ENCODE measurements at regions not wholly inside any gene's neighbourhood (a gene's known extent, or its start where the extent isn't known, plus 50 kb on each side); places are given as distances from the start of the nearest gene placed in this dataset.

GRCh38 chr20:11376420-11376819 is 541.3 kb upstream of the BTBD3 start:
- TF ChIP-seq POLR2AphosphoS5 (IDR thresholded peaks at IDR 0.05) = no peak
- TF ChIP-seq, protein P1, sequence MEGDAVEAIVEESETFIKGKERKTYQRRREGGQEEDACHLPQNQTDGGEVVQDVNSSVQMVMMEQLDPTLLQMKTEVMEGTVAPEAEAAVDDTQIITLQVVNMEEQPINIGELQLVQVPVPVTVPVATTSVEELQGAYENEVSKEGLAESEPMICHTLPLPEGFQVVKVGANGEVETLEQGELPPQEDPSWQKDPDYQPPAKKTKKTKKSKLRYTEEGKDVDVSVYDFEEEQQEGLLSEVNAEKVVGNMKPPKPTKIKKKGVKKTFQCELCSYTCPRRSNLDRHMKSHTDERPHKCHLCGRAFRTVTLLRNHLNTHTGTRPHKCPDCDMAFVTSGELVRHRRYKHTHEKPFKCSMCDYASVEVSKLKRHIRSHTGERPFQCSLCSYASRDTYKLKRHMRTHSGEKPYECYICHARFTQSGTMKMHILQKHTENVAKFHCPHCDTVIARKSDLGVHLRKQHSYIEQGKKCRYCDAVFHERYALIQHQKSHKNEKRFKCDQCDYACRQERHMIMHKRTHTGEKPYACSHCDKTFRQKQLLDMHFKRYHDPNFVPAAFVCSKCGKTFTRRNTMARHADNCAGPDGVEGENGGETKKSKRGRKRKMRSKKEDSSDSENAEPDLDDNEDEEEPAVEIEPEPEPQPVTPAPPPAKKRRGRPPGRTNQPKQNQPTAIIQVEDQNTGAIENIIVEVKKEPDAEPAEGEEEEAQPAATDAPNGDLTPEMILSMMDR (IDR thresholded peaks at IDR 0.05) = no peak
- TF ChIP-seq EP300 (IDR thresholded peaks at IDR 0.05) = no peak
- TF ChIP-seq POLR2A (IDR thresholded peaks at IDR 0.05; ENCODE audit: low read depth) = no peak
- H3K9me3 ChIP-seq = no peaks in the 10 kb centered on the region
- intact Hi-C loops (cut with DNase I) = no loop called here
- H3K27me3 ChIP-seq = peaks cover 0 to 9% (median 0%) of the 10 kb centered on the region in 4 donors
- no peak overlapping the region for H3K27ac ChIP-seq (replicated peaks in 1 of 4)
- no peak overlapping the region for H3K4me3 ChIP-seq
- H3K36me3 ChIP-seq = no peaks in the 10 kb centered on the region
- DNase-seq (ENCODE audit: extremely low spot score) = no peak
- H3K4me1 ChIP-seq = no peaks in the 10 kb centered on the region

DNA sequence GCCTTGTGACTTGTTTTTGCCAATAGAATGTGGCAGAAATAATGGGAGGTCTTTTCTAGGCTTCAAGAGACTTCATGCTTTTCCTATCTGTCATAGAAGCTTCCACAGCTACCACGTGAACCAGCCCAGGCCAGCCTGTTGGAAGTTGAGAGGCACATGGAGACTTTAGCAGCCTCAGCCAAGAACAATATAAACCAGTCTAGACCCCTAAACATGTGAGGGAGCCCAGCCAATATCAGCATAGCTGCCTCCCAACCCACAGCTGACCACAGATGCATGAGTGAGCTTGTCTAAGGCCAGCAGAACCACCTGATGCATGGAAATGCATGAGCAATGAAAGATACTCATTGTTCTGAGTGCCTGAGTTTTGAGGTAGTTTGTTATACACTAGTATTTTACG is 540.7 kb upstream of the BTBD3 start:
- 81% methylated on average over 2 of the region's 2 CpGs for WGBS
- intact Hi-C loops (cut with DNase I) = no loop called here
- Histone ChIP-seq H3K4me1 (no peaks in the 10 kb centered on the region), H3K36me3 (no peaks in the 10 kb centered on the region), H3K27ac (replicated peaks in 1 of 4) (no peak overlapping the region), H3K9me3 (no peaks in the 10 kb centered on the region), H3K27me3 (peaks cover 0 to 9% (median 0%) of the 10 kb centered on the region in 4 donors), H3K4me3 (no peak overlapping the region)
- DNase-seq (ENCODE audit: extremely low spot score) = no peak
- TF ChIP-seq, protein P1 (IDR thresholded peaks at IDR 0.05) = no peak
- TF ChIP-seq EP300 (IDR thresholded peaks at IDR 0.05) (no peak), POLR2A (IDR thresholded peaks at IDR 0.05; ENCODE audit: low read depth) (no peak)

- no peak for TF ChIP-seq POLR2A (IDR thresholded peaks at IDR 0.05; ENCODE audit: low read depth)
- Histone ChIP-seq H3K4me3 (no peak overlapping the region), H3K27me3 (peaks cover 0 to 9% (median 0%) of the 10 kb centered on the region in 4 donors), H3K4me1 (no peaks in the 10 kb centered on the region), H3K27ac (replicated peaks in 1 of 4) (no peak overlapping the region), H3K9me3 (no peaks in the 10 kb centered on the region), H3K36me3 (no peaks in the 10 kb centered on the region)
- intact Hi-C loops (cut with DNase I) = no loop called here
- DNase-seq (ENCODE audit: extremely low spot score) = no peak
- 91% methylated on average over 2 of the region's 2 CpGs for WGBS
These were observed 539.9 kb upstream of the BTBD3 start for GRCh38 chr20:11377761-11378160.

DNA sequence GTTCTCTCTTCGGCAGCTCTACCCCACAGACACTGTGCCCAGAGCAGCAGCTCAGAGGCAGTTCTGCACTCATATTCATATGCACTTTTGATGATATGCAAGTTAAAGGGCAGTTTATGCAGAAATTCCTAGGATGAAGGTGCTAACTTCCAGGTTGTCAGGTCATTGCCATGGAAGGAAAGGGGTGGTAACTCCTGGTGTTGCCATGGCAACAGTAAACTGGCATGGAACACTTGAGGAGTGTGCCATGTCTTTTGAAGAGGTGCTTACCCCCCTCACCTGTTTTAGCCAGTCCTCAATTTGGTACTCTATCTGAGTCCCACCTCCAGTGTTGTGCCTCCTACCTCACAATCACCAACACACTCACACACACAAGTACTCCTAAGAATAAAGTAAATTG is 539.4 kb upstream of the BTBD3 start:
- Histone ChIP-seq H3K4me1 (no peaks in the 10 kb centered on the region), H3K27me3 (peaks cover 0 to 9% (median 0%) of the 10 kb centered on the region in 4 donors), H3K36me3 (no peaks in the 10 kb centered on the region), H3K4me3 (no peak overlapping the region), H3K9me3 (no peaks in the 10 kb centered on the region), H3K27ac (replicated peaks in 1 of 4) (no peak overlapping the region)
- DNase-seq (ENCODE audit: extremely low spot score) = no peak
- no peak for TF ChIP-seq POLR2A (IDR thresholded peaks at IDR 0.05; ENCODE audit: low read depth)
- no peak for TF ChIP-seq POLR2AphosphoS5 (IDR thresholded peaks at IDR 0.05)
- intact Hi-C loops (cut with DNase I) = no loop called here
- WGBS = 67% methylated on average over 1 of the region's 1 CpG

DNA sequence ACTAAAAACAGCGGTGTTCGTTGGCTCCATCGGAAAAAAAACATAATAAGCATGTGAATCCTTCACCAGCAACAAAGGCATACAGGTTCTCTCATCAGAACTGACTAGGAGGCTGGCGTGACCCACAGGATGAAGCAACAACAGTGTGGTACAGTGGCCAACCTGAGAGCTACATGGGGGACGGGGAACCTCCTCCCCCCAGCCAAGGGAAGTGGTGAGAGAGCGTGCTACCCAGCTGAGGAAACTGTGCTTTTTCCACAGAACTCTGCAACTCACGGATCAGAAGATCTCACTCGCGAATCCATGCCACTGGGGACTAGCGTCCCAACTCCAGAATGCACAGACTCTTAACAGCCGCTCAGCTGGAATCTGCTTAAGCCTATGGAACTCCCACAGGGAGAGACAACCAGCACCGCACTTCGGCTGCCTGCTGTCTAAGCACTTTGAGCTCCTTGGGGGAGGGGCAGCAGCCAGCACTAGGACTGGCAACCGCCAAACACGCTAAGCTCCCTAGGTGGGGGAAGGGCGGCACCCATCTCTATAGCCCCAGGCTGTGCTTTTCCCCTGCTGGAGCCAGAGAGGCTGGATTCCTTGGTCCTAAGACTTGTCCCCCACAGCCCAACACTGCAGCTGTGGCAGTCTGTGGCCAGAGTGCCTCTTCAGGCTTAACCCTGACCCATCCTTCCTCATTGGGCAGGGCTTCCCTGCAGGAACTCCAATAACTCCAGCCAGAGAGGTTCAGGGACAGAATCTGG is 538.3 kb upstream of the BTBD3 start:
- intact Hi-C loops (cut with DNase I) = no loop called here
- H3K36me3 ChIP-seq = no peaks in the 10 kb centered on the region
- DNase-seq (ENCODE audit: extremely low spot score) = no peak
- no peak overlapping the region for H3K4me3 ChIP-seq
- peaks cover 0 to 9% (median 0%) of the 10 kb centered on the region in 4 donors for H3K27me3 ChIP-seq
- no peak overlapping the region for H3K27ac ChIP-seq (replicated peaks in 1 of 4)
- H3K9me3 ChIP-seq = no peaks in the 10 kb centered on the region
- no peaks in the 10 kb centered on the region for H3K4me1 ChIP-seq
- WGBS = 46% methylated on average over 14 of the region's 16 CpGs
- TF ChIP-seq EP300 (IDR thresholded peaks at IDR 0.05) (no peak), POLR2AphosphoS5 (IDR thresholded peaks at IDR 0.05) (no peak), POLR2A (IDR thresholded peaks at IDR 0.05; ENCODE audit: low read depth) (no peak)
- TF ChIP-seq, protein P1 (IDR thresholded peaks at IDR 0.05) = no peak

DNA sequence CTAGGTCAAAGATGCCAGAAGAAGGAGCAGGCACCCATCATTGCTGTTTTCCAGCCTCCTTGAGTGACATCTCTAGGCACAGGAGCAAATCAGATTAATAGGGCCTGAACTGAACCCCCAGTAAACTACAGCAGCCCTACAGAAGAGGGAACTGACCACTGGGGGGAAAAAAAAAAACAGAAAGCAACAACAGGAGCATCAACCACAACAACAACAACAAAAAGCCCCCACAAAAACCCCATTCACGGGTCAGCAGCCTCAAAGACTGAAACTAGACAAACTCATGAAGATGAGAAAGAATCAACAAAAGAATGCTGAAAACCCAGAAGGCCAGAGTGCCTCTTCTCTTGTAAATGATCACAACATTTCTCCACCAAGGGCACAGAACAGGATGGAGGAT is 537.4 kb upstream of the BTBD3 start:
- whole genome bisulfite sequencing = 70% methylated on average over 1 of the region's 1 CpG
- Histone ChIP-seq H3K9me3 (no peaks in the 10 kb centered on the region), H3K27ac (replicated peaks in 1 of 4) (no peak overlapping the region), H3K36me3 (no peaks in the 10 kb centered on the region), H3K4me3 (no peak overlapping the region), H3K4me1 (no peaks in the 10 kb centered on the region), H3K27me3 (peaks cover 0 to 9% (median 0%) of the 10 kb centered on the region in 4 donors)
- DNase-seq (ENCODE audit: extremely low spot score) = no peak
- no peak for TF ChIP-seq POLR2AphosphoS5 (IDR thresholded peaks at IDR 0.05)
- TF ChIP-seq POLR2A (IDR thresholded peaks at IDR 0.05; ENCODE audit: low read depth) = no peak
- no peak for TF ChIP-seq EP300 (IDR thresholded peaks at IDR 0.05)
- TF ChIP-seq, protein P1 (IDR thresholded peaks at IDR 0.05) = no peak
- intact Hi-C loops (cut with DNase I) = no loop called here
